NCI-H2196 (cell line): ENCODE measurements at regions not wholly inside any gene's neighbourhood (a gene's known extent, or its start where the extent isn't known, plus 50 kb on each side); places are given as distances from the start of the nearest gene placed in this dataset.
"Not testable (repeated sequence)": the region's sequence is repeated elsewhere in the genome, so short reads cannot be mapped to it uniquely, and the experiment has no call there.

ENCODE experiments used
- DNase-seq: peaks from one replicate; lab custom pipeline; 2025; ENCODE audit not compliant: unreplicated experiment; lab: John Stamatoyannopoulos, UW

GRCh38 chr6:68080074-68080473 lies 555.0 kb upstream of the ADGRB3 start:
- no peak for DNase-seq

GRCh38 chr6:68077661-68078060 lies 557.4 kb upstream of the ADGRB3 start:
- DNase-seq = no peak

GRCh38 chr6:68071740-68072139 lies 563.3 kb upstream of the ADGRB3 start:
- no peak for DNase-seq

DNA sequence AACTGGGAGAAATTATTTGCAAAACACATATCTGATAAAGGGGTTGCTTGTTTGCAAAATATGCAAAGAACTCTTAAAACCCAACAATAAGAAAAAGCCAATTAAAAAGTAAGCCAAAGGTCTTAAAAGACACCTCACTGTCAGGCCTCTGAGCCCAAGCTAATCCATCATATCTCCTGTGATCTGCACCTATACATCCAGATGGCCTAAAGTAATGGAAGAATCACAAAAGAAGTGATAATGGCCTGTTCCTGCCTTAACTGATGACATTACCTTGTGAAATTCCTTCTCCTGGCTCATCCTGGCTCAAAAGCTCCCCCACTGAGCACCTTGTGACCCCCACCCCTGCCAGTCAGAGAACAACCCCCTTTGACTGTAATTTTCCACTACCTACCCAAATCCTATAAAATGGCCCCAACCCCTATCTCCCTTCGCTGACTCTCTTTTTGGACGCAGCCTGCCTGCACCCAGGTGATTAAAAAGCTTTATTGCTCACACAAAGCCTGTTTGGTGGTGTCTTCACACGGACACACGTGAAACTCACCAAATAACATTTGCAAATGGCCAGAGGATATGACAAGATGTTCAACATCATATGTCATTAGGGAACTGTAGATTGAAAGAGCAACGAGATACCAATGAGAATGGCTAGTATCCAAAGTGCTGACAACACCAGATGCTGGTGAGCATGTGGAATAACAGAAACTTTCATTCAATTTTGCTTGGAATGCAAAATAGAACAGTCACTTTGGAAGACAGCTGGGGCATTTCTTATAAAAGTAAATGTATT lies 565.0 kb upstream of the ADGRB3 start:
- no peak for DNase-seq

DNA sequence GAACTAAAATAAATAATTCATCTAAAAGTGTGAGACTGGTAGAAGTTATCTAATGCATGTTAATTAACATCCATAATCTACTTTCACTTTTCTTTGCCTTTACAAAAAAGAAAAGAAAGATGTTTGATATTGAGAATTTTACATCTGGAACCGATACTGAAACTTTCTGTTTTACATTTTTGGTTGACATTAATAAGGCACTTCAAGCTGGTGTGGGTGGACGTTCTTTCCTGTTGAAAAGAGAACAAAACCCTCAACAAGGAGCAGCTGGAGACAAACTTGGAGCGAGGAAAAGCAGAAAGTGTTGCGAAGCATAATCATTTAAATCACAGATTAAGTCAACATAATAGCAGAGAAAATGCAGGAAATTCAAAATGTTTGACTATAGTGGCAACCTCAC lies 575.2 kb upstream of the ADGRB3 start:
- DNase-seq = no peak

DNA sequence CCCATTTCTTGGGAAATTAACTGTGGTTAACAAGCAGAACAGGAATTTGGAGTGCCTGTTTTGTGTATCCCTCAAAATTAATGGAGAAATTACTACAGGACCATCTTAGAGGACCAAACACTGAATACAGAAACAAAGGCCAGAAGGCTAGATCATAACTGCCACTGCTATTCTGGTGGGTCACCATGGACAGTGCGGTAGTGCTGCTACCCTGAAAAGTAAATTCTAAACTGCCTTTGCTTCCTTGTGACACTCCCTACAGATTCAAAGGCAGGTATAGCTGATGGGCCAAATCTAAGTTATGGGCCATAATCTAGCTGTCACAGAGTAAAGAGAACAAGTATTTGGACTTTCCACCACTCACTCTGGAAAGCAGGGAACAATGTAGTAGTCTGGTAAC lies 575.8 kb upstream of the ADGRB3 start:
- no peak for DNase-seq

DNA sequence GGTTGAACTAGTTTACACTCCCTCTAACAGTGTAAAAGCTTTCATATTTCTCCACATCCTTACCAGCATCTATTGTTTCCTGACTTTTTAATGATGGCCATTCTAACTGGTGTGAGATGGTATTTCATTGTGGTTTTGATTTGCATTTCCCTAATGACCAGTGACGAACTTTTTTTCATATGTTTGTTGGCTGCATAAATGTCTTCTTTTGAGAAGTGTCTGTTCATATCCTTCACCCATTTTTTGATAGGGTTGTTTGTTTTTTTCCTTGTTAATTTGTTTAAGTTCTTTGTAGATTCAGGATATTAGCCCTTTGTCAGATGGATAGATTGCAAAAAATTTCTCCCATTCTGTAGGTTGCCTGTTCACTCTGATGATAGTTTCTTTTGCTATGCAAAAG lies 578.5 kb upstream of the ADGRB3 start:
- DNase-seq = not testable (repeated sequence)

- DNase-seq = no peak
Measured at GRCh38 chr6:68054756-68055155, 580.3 kb upstream of the ADGRB3 start.

DNA sequence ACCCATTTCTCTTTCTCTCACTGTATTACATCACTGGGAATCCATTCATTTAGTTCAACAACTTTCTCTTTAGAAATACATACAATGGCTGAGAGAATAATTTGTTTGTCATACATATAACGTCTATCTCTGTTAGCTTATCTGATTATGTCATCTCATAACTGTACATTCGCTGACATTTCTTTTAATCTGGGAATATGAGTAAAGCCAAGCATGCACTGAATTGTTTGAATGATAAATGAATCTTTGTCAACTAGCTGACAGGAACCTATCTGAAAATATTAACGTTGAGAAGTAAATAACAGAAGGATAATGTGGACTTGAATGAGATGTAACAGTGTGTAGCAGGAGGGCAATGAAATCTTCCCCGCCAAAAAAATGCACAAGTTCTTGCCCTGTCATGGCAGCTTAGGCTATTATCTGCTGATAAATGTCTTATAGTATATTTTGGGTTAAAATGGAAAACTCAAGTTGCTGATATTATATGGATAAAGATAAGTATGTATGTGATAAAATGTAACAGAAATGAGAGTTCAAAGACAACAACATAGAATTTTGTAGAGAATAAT lies 581.2 kb upstream of the ADGRB3 start:
- no peak for DNase-seq

- no peak for DNase-seq
Measured at GRCh38 chr6:68052234-68052633, 582.8 kb upstream of the ADGRB3 start.

DNA sequence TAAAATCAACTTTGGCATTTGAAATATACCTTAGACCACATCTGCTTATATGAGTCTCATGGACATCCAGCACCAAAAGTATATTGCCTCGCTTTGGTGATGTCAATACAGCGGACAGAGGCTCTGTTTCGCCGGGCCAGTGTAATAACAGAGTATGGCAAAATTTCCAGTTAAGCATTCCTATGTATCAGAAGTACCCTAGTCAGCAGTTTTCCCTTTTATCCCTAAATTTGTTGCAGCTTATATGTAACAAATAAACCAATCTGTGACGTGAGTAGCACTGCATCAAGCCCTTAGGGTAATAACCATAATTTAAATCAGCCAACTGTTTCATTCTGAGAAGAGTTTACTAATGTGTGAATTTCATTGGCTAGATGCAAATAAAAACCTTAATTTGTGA lies 585.5 kb upstream of the ADGRB3 start:
- no peak for DNase-seq

DNA sequence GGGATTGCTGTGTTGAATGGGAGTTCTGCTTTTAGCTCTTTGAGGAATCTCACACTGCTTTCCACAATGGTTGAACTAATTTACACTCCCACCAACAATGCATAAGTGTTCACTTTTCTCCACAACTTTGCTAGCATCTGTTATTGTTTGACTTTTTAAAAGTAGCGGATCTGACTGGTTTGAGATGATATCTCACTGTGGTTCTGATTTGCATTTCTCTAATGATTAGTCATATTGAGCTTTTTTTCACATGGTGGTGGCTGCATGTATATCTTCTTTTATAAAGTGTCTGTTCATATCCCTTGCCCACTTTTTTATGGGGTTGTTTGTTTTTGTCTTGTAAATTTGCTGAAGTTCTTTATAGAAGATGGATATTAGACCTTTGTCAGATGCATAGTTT lies 588.3 kb upstream of the ADGRB3 start:
- DNase-seq = no peak

DNA sequence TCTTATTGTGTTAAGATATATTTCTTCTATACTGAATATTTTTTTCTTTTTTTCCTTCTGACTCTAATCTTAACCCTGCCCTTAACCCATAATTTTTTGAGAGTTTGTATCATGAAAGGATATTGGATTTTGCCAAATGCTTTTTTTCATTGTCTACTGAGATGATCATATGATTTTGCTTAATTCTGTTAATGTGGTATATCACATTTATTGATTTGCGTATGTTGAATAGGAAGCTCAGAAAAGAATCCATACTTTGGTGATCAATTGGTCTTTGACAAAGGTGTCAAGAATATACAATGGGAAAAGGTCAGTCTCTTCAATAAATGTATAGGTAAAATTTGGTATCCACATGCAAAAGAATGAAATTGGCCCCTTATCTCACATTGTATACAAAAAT lies 588.8 kb upstream of the ADGRB3 start:
- no peak for DNase-seq

- no peak for DNase-seq
Measured at GRCh38 chr6:68045193-68045592, 589.9 kb upstream of the ADGRB3 start.

- DNase-seq = no peak
Measured at GRCh38 chr6:68044264-68044663, 590.8 kb upstream of the ADGRB3 start.

GRCh38 chr6:68043122-68043398 lies 592.0 kb upstream of the ADGRB3 start:
- no peak for DNase-seq

DNA sequence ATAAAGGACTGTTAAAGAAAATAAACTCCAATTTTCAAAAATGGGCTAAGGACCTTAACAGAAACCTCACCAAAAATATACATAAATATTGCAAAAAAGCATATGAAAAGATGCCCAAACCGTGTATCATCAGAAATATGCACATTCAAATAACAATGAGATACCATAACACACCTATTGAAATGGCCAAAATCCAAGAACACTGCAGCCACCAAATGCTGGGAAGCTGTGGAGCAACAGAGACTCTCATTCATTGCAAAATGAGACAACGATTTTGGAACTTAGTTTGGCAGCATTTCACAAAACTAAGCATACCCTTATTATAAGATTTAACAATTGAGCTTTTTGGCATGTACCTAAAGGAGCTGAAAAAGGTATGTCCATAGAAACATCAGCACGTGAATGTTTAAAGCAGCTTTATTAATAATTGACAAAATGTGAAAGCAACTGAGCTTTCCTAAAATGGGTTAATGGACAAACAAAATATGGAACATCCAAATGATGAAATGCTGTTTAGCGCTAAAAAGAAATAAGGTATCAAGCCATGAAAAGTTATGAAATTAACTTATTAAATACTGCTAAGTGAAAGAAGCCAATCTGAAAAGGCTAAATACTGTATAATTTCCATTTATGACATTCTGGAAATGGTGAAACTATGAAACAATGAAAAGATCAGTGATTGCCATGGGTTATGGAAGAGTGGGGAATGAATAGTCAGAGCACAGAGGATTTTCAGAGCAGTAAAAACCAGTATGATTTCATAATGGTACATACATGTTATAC lies 592.6 kb upstream of the ADGRB3 start:
- DNase-seq = no peak

GRCh38 chr6:68040780-68041179 lies 594.3 kb upstream of the ADGRB3 start:
- DNase-seq = no peak

- no peak for DNase-seq
Measured at GRCh38 chr6:68040312-68040778, 594.7 kb upstream of the ADGRB3 start.

DNA sequence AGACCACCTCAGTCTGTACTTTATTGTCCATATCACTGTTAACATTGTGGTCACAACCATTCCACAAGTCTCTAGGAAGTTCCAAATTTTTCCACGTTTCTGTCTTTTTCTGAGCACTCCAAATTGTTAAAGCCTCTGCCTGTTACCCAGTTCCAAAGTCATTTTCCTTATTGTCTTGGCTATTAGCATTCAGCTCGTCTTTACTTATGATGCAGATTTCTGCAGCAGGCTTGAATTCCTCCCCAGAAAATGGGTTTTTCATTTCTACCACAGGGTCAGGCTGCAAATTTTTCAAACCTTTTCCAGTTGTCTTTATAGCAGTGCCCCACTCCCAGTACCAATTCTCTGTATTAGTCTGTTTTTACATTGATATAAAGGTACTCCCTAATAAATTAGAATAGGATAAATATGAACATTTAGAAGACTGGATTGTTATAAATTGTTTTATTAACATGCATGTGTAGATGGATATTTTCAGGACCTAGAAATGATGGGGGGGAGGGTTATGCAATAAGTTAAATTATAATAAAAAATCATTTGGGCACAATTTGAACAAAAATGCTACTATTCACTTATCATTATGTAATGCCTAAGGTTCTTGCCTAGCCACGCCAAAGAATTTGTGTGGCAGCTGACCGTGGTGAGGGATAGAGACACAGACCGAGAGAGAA lies 595.3 kb upstream of the ADGRB3 start:
- no peak for DNase-seq

GRCh38 chr6:68038815-68039408 lies 596.2 kb upstream of the ADGRB3 start:
- DNase-seq = no peak
